RWPE1 (cell line): ENCODE measurements at regions not wholly inside any gene's neighbourhood (a gene's known extent, or its start where the extent isn't known, plus 50 kb on each side); places are given as distances from the start of the nearest gene placed in this dataset.

ENCODE experiments used
- CTCF ChIA-PET: fragments of 350-600 bp; sonication (Branson Sonifier 250); formaldehyde crosslinking; extraction: SDS; loops from one replicate; lab custom pipeline; 2021; lab: Yijun Ruan, JAX
- POLR2A ChIA-PET: fragments of 400-600 bp; formaldehyde crosslinking; extraction: SDS; loops from one replicate; lab custom pipeline; 2020; ENCODE audit warnings: antibody characterized with exemption; ENCODE audit not compliant: low non-redundant PET; lab: Yijun Ruan, JAX
- DNase-seq: peaks from one replicate; pipeline ENCODE4 v3.0.0; 2012; ENCODE audit warnings: low spot score
- H3K27ac ChIP-seq: fragments of 450-650 bp; 2 replicates; pipeline ENCODE4 v1.5.1; 2017
- CTCF ChIP-seq: fragments of 450-650 bp; conservative IDR thresholded peaks from 2 replicates; pipeline ENCODE4 v1.5.1; 2017; ENCODE audit warnings: low read depth, mild to moderate bottlenecking

GRCh38 chr2:45195916-45196315 is 186.7 kb upstream of the SIX2 start:
- no peak for TF ChIP-seq CTCF
- no peak overlapping the region for H3K27ac ChIP-seq
- CTCF ChIA-PET: no interaction called here
- no peak for DNase-seq
- POLR2A ChIA-PET: no interaction called here

- no peak for TF ChIP-seq CTCF
- ChIA-PET CTCF (no interaction called here), POLR2A (no interaction called here)
- no peak overlapping the region for H3K27ac ChIP-seq
- no peak for DNase-seq
Observed at GRCh38 chr2:45194596-45194995, 185.3 kb upstream of the SIX2 start.

- no peak for DNase-seq
- POLR2A ChIA-PET: no interaction called here
- CTCF ChIA-PET: no interaction called here
Observed at GRCh38 chr2:45193581-45193980, 184.3 kb upstream of the SIX2 start.

DNA sequence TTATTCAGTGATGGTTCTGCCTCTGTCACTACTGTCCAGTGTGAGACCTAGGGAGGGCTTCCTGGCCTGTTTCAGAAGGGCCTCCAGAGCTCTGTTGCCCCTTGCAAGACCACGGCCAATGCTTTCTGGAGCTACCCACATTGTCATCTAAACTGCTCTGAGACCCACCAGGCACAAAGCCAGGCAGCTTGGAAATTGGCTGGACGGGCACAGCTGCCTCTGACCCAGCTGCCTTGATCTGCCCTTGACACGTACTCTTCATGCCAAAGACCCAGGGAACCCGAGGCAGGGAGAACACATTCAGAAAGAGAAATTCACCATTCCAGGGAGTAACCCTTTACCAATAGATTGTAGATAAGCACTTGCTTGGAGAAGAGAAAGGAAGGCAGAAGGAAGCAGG is 183.7 kb upstream of the SIX2 start:
- no peak for DNase-seq
- H3K27ac ChIP-seq: no peak overlapping the region
- CTCF ChIA-PET: no interaction called here

More at GRCh38 chr2:45193581-45193980, 184.3 kb upstream of the SIX2 start:
- no peak overlapping the region for H3K27ac ChIP-seq
- no peak for TF ChIP-seq CTCF

DNA sequence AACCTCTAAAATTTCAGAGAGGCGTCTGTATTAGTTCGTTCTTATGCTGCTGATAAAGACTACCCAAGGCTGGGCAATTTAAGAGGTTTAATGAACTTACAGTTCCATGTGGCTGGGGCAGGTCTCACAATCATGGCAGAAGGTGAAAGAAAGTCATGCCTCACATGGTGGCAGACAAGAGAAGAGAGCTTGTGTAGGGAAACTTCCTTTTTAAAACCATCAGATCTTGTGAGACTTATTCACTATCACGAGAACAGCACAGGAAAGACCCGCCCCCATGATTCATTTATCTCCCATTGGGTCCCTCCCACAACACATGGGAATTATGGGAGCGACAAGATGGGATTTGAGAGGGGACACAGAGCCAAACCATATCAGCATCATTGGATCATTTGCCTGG is 183.2 kb upstream of the SIX2 start:
- TF ChIP-seq CTCF: no peak
- DNase-seq: no peak
- CTCF ChIA-PET: no interaction called here
- H3K27ac ChIP-seq: no peak overlapping the region
- POLR2A ChIA-PET: no interaction called here

More for the DNA sequence above, 183.7 kb upstream of the SIX2 start:
- TF ChIP-seq CTCF: no peak
- POLR2A ChIA-PET: no interaction called here

DNA sequence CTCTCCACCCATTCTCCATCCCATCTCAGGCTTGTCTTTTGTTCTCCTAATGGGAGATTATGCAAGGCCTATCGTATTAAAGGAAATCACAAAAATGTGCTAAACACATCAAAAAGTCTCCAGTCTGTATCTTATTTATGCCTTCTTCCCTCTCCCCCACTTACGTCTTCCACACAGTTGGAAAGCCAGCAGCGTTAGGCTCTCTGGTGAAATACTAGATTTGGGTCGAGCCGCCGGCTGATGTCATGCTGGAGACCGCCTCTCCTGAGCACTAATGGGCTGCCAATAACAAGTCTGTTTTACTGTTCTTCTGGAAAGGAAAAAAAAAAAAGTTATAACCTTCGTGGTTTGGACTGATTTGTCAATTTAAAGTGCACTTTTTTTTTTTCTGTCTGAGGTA is 182.7 kb upstream of the SIX2 start:
- POLR2A ChIA-PET: no interaction called here
- no peak overlapping the region for H3K27ac ChIP-seq
- CTCF ChIA-PET: no interaction called here
- TF ChIP-seq CTCF: no peak
- DNase-seq: no peak
